ENCODE measurements at regions not wholly inside any gene's neighbourhood (a gene's known extent, or its start where the extent isn't known, plus 50 kb on each side); places are given as distances from the start of the nearest gene placed in this dataset.
"Not testable (repeated sequence)": the region's sequence is repeated elsewhere in the genome, so short reads cannot be mapped to it uniquely, and the experiment has no call there.

DNA sequence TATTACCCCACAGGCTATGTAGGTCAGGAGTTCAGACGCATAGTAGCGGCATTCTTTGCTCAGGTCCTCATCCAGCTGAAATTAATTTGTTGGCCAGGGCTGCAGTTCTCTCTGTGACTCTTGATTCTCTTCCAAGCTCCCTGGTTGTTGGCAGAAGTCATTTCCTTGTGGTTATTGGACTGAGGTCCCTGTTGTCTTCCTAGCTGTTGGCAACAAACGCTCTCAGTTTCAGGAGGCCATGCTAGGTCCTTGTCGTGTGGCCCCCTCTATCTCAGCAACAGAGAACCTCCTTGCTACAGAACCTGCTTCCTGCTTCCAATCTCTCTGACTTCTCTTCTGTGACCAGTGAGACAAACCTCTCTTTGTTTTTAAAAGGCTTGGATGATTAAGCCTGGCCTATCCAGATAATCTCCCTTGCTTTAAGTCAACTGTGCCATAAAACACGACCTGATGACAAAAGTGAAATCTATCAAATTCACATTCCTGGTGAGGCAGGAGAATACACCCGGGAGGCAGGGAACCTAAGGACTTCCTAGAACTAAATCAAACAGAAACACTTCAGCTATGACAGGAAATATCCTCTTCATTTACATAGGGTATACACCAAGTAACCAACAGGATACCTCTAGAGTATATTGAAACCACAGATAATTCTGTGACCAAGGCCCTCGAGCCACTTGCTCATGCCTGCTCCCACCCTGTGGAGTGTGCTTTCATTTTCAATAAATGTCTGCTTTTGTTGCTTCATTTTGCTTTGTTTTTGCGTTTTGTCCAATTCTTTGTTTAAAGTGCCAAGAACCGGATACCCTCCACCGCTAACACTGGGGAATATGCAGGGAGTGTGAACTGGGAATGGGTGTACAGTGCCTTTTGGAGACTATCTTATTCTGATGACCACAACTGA, 196.0 kb downstream of the BTBD3 start:
- DNase-seq (ENCODE audit: low read depth): no peak

DNA sequence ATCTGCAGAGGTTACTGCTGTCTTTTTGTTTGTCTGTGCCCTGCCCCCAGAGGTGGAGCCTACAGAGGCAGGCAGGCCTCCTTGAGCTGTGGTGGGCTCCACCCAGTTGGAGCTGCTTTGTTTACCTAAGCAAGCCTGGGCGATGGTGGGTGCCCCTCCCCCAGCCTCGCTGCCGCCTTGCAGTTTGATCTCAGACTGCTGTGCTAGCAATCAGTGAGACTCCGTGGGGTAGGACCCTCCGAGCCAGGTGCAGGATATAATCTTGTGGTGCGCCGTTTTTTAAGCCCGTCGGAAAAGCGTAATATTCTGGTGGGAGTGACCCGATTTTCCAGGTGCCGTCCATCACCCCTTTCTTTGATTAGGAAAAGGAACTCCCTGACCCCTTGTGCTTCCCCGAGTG, 211.4 kb downstream of the BTBD3 start:
- DNase-seq (ENCODE audit: low read depth): not testable (repeated sequence)

- not testable (repeated sequence) for DNase-seq (ENCODE audit: low read depth)
These were observed 211.8 kb downstream of the BTBD3 start for GRCh38 chr20:12129532-12129931.

DNA sequence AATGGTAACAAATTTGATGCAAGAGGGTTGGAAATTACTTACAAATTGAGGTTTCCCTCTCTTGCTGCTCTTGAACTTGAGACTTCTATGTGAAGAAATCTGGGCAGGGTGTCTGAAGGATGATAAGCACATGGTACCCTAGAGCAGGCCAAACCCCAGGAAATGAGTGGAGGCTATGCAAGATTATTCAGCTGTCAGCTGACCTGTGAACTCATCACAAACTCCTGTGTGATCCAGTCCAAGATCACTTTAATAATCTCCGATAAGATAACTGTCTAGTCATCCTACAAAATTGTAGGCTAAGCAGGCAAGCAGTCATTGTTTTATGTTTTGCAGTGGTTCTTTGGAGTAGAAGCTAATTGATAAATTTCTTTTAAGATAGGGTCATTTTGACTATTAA, 213.1 kb downstream of the BTBD3 start:
- DNase-seq (ENCODE audit: low read depth): no peak

GRCh38 chr20:12133553-12133952, 215.9 kb downstream of the BTBD3 start:
- no peak for DNase-seq (ENCODE audit: low read depth)

GRCh38 chr20:12145951-12146350, 228.3 kb downstream of the BTBD3 start:
- DNase-seq (ENCODE audit: low read depth): not testable (repeated sequence)

DNA sequence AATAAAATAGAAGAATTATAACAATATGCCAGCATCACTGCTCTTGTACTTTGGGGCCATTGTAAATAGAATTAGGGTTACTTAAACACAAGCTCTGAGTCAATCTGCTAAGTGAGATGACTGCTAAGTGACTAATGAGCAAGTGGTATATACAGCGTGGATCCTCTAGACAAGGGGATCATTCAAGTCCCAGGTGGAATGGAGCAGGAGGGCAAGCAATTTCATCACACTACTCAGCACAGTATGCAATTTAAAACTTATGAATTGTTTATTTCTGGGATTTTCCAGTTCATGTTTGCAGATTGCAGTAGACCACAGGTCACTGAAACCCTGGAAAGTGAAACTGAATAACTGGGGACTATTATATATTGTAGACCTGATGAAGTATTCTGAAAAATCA, 235.3 kb downstream of the BTBD3 start:
- DNase-seq (ENCODE audit: low read depth): no peak

- no peak for DNase-seq (ENCODE audit: low read depth)
These were observed 235.9 kb downstream of the BTBD3 start for GRCh38 chr20:12153628-12154027.

DNA sequence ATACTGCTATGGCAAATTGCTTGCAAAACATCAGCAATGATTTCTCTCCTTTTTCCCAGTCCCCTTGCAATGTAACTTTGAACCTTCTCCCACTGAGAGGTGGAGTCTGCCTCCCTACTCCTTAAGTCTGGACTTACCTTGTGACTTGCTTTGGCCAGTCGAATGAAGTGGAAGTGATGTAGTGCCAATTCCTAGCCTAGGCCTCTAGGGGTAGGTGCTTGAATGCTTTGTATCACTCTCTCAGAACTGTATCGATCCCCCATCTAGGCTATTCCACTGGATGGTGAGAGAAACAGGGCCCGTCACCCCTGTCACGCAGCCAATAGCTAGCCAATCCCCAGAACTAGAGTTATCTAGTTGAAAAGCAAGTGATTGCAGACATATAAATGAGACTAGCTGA, 238.6 kb downstream of the BTBD3 start:
- DNase-seq (ENCODE audit: low read depth): no peak

DNA sequence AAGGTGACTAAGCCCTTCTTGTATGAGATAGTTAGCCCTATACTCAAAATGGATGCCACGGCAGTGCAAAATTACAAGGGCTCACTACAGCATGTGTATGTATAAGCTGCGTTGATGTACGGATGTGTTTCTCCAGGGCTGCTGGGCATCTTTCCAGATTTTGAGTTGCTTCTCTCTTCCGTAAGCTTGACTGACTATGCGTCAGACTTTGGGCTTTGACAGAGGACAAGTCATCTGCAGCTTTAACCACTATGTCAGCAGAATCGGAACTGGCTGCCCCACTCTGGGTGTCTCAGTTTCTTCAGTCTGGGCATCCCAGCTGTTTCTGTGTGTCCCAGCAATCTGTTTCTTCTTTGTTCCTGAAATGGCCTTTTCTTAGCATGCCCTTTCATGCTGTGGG, 241.6 kb downstream of the BTBD3 start:
- DNase-seq (ENCODE audit: low read depth): no peak

DNA sequence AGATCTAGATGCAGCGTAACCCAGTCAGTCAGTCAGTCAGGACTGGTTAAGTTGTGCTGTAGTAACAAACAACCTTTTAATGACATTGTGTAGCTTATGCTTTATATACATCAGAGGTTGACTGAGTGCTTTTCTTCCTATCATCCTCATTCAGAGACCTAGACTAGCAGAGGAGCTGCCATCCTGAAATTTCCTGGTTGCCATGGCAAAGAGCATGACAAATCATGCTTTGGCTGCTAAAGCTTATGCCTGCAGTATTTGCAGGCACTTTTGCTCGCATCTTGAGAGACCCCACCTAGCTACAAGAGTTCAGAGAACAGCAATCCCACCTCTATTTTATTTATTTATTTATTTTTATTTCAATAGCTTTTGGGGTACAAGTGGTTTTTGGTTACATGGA, 244.0 kb downstream of the BTBD3 start:
- DNase-seq (ENCODE audit: low read depth): no peak

DNA sequence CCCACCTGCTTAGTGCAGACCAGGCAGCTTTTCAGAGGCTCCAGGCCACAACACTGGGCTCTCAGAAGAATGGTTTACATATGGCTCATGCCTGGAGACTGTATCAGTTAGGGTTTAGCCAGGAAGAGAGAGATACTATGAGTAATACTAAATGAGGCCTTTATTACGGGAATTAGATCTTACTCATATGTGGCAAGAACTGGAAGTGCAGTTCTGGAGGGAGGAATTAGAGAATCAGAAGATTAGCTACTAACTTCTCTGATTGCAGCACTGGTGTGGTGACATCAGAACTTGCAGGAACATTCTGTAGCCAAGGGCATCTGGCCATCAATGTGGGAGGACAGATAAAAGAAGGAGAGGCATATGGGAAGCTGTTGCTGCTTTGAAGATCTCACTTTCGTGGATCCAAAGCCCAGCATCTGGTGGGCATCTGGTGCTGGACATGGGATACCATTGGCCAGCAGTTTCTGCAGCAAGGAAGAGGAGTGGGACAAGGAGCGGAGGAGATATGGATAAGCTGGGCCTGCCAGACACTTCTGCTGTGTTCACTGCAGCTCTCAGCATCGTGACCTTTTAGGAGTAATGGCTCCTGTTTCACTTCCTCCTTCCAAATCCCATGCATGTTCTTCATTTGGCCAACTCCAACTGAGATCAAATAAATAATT, 248.5 kb downstream of the BTBD3 start:
- DNase-seq (ENCODE audit: low read depth): no peak

- no peak for DNase-seq (ENCODE audit: low read depth)
These were observed 252.7 kb downstream of the BTBD3 start for GRCh38 chr20:12170406-12170805.

GRCh38 chr20:12171923-12172524, 254.3 kb downstream of the BTBD3 start:
- DNase-seq (ENCODE audit: low read depth): no peak

DNA sequence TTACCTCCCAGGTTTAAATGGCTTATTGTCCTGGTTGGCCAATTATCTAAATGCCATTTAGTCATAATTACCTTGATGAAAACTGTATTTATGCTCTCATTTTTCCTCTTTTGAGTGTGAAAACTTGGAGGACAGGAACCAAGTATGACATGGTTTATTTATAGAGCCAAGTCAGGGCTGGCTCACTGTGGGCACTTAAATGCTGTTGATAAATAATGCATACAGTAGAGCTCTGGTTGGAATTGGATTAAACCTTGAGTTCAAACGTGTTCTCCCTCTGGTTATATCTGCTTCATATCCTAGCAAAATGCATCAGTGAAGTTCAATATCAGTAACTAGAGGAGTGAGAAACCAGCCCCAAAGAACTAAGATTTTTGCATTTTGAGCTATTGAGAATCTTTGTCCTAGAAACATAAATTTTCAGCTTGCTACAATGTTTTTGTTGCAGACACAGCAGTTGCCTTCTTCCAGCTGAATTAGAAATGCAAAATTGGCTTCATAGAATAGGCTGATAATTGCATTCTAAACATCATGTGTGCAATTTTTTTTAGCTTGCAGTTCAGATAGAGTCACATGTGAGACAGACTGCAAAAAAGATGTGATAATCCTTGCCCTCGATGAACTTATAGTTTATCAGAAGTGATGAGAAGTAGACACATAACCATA, 255.8 kb downstream of the BTBD3 start:
- DNase-seq (ENCODE audit: low read depth): no peak

GRCh38 chr20:12175538-12175937, 257.8 kb downstream of the BTBD3 start:
- DNase-seq (ENCODE audit: low read depth): no peak

- no peak for DNase-seq (ENCODE audit: low read depth)
These were observed 260.1 kb downstream of the BTBD3 start for GRCh38 chr20:12177657-12178293.

GRCh38 chr20:12179692-12180091, 262.0 kb downstream of the BTBD3 start:
- DNase-seq (ENCODE audit: low read depth): no peak

DNA sequence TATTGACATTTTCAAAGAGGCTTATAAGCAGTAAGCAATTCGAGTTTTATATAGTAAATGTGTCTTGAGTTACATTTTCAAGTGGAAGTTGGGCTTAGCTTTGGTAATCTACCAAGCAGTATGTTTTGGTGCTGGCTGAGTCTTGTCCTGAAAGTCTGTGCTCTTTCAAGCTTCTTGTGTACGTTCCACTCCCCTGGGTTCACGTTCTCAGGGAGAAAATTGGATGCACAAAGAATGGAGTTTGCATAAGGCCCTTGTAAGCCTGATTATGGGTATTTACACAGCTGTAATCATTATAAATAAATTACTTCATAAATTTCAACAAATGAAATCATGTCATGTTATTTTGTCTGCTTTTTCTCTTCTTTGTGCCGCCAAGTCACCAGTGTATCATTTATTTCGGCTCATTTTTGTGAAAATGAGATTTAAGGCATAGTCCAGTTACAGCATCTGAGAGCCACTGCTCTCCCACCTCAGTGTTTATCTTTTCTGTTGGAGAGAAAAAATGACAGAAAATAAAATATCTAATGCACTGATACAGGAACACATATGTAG, 262.5 kb downstream of the BTBD3 start:
- DNase-seq (ENCODE audit: low read depth): no peak

DNA sequence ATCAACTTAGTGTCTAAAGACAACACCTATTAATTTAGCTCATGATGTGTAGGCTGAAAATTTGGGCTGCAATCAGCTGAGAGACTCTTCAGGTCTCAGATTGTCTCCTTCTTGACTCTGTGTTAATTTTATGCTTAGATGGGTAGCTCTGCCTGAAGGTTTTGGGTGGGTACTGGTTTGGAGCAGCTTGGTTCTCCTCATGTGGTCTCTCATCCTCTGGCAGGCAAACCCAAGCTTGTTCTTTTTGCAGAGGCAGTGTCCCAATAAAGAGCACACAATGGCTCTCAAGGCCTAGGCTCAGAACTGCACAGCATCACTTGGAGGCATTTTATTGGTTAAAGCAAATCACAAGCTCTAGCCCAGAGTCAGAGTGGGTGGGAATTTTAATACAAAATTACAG, 280.6 kb downstream of the BTBD3 start:
- no peak for DNase-seq (ENCODE audit: low read depth)

- no peak for DNase-seq (ENCODE audit: low read depth)
These were observed 282.0 kb downstream of the BTBD3 start for GRCh38 chr20:12199703-12200102.

Measured in stimulated activated CD8-positive, alpha-beta memory T cell treated with anti-CD3 and anti-CD28 coated beads, Interleukin-12 subunit alpha, Interleukin-12 subunit beta, amount 100 ng/mL, for 1 hour (primary cell).